ENCODE measurements at regions not wholly inside any gene's neighbourhood (a gene's known extent, or its start where the extent isn't known, plus 50 kb on each side); places are given as distances from the start of the nearest gene placed in this dataset.
A peak's percentile ranks its signal among the peaks of the same experiment; 100 is the strongest.

DNA sequence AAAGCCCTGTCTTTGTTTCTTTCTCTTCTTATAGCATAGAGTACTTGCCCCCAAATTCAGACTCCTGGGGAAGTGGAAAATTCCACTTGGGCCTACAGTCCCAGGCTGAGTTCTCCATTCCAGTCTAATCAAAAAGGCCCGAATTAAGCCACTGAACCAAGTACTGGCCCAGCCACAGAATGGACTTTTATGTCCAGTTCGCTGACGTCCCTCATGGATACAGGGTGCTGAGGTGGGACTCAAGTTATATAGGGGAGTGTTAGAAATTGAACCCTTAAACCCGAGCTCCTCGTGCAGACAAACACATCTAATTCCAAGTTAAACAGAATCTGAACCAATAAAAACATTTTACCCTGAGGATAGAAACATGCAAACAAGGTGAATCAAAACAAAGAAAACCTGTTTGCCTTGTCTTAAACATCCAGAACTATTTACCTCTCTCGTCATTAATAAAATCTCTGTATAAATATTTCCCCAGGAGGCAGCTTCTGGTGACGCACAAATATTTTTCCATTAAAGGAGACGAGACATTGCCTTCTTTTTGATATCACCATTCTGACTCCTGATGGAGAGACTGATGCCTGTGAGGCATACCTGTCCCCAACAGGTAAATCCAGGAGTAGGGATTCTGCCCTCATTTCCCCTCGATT is 136.8 kb upstream of the ARL4C start:
- DNase-seq (ENCODE audit: low read depth), result no peak

DNA sequence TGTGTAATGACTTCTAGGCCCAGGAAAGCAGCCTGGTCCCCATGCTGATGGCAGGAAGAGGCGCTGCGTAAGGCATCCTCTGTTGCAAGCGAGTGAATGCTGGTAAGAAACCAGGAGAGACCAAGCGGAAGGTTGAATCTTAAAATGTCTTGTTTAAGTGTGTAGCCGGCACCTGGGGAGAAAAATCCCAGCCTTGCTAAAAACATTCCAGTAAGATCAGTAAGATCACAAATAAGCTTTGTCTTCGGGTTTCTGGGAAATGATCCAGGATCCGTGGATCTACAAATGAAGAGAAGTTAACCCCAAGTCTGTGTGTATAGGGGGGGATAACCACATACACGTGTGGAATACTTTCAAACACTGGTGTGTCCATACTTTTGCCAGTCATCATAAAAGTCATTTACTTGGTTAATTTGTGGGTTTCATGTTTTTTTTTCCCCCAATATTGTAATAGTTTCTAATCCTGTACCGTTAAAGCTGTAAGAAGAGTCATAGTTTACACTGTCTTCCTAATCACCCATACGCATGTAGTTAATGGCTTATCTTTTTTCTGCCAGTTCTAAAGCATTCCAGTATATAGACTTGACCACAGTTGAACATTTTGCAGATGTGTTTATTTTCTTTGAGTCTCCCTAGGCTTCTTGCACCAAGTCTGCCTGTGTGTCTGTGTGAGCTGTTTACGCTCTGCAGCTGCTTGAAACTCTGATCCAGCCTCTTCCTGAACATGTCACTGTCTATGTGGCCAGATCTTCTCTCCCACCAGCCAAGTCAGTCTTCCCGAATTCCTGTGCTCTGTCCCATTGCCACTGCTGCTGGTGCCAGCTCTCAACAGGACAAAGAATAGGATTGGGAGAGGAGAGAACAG is 135.9 kb upstream of the ARL4C start:
- DNase-seq (ENCODE audit: low read depth), result peak; percentile 94

DNA sequence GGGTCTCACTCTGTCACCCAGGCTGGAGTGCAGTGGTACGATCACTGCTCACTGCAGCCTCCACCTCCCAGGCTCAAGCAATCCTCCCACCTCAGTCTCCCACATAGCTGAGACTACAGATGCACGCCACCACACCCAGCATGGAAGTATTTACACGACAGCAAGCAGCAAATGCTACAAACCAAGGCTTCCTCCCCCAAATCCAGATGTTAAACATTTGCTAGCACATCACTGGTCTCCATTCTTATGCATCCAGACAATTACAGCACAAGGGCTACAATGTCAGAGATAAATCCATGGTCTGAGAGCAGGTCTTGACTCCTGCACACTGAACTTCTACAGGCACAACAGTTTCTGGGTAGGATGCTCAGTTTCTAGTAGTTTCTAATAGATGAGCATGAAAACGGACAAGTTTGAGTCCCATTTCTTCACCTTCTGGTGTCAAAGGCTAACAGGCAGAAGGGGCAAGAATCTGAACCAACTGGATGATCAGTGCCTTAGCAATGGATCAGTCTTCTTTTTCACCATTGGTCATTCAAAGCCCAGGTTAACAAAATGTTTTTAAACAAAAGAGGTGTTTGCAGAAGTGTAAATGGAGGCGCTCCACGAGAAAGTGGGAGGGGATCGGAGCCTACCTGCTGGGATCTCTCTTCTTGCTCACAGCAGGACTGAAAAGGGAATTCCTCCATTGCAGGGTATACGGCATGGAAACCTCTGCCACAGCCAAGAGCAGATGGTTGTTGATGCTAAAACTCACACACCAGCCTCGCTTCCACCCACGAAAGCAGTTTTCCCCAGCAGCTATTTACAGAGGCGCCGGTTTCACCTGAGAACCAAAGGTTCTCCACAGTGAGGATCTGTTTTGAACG is 135.0 kb upstream of the ARL4C start:
- DNase-seq (ENCODE audit: low read depth), result no peak

GRCh38 chr2:234630801-234631261 is 133.9 kb upstream of the ARL4C start:
- no peak for DNase-seq (ENCODE audit: low read depth)

GRCh38 chr2:234629596-234629995 is 132.7 kb upstream of the ARL4C start:
- no peak for DNase-seq (ENCODE audit: low read depth)

- no peak for DNase-seq (ENCODE audit: low read depth)
Measured at GRCh38 chr2:234628953-234629352, 132.1 kb upstream of the ARL4C start.

DNA sequence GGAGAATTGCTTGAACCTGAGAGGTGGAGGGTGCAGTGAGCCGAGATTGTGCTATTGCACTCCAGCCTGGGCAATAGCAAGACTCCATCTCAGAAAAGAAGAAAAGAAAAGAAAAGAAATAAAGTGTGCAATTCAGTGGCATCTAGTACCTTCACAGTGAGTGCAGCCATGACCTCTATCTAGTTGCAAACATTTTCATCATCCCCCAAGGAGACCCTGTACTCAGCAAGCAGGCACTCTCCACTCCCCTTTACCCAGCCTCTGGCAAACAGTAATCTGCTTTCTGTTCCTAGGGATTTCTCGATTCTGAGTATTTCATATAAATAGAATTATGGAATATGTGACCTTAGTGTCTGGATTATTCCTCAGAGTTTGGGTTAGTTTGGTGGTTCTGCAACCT is 130.4 kb upstream of the ARL4C start:
- no peak for DNase-seq (ENCODE audit: low read depth)

- DNase-seq (ENCODE audit: low read depth), result no peak
Measured at GRCh38 chr2:234626566-234627130, 129.8 kb upstream of the ARL4C start.

GRCh38 chr2:234625626-234626250 is 128.9 kb upstream of the ARL4C start:
- no peak for DNase-seq (ENCODE audit: low read depth)

DNA sequence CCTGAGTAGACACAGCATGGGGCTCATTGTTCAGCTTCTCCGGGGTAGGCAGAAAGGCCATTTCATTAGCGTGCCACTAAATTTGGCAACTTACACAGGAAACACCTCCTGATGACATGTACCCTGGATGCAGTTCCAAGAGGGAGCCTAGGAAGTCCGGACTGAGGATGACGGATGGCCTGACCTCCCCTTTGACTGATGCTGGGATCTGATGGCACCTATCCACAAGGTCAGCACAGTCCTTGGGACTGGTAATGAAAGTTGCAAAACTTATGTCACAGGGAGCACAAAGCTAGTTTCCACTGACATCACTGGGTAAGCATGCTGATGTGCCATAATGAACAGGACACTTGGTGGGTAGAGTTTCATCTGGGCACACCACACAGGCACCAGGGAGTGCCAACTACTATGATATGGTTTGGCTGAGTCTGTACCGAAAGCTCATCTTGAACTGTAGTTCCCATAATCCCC is 126.7 kb upstream of the ARL4C start:
- no peak for DNase-seq (ENCODE audit: low read depth)

GRCh38 chr2:234621120-234621519 is 124.2 kb upstream of the ARL4C start:
- no peak for DNase-seq (ENCODE audit: low read depth)

- DNase-seq (ENCODE audit: low read depth), result no peak
Measured at GRCh38 chr2:234620018-234620417, 123.1 kb upstream of the ARL4C start.

GRCh38 chr2:234615643-234616356 is 118.9 kb upstream of the ARL4C start:
- DNase-seq (ENCODE audit: low read depth), result no peak

DNA sequence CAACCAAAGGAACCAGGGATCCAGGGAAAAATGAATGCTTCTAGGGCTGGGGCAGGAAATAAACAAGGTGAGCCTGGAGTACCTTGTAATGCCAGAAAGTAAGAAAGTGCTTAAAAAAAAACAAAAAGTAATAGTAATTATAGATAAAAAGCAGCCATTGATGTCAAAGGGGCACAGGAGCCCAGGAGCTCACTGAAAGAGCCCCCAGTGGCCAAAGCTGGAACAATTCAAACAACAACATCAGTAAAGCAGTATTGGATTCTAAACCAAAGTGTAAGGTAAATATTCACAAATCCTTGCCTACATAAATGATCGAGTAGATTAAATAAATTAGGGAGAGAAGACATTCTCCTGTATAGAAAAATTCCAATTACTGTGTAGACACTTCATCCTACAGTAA is 114.3 kb upstream of the ARL4C start:
- no peak for DNase-seq (ENCODE audit: low read depth)

GRCh38 chr2:234608946-234609345 is 112.1 kb upstream of the ARL4C start:
- no peak for DNase-seq (ENCODE audit: low read depth)

DNA sequence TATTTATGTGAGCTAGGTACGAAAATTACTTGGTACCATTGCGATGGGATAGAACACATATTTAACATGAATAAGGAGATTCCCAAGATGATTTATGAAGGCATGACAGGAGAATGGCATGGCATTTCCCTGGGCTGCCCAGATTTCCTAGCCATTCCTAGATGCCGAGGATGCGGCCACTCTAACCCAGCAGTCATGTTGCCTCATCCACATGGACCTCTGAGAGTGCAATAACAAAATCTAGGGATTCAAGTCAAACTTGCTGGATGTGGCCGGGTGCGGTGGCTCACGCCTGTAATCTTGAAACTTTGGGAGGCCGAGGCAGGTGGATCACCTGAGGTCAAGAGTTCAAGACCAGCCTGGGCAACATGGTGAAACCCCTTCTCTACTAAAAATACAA is 110.8 kb upstream of the ARL4C start:
- no peak for DNase-seq (ENCODE audit: low read depth)

DNA sequence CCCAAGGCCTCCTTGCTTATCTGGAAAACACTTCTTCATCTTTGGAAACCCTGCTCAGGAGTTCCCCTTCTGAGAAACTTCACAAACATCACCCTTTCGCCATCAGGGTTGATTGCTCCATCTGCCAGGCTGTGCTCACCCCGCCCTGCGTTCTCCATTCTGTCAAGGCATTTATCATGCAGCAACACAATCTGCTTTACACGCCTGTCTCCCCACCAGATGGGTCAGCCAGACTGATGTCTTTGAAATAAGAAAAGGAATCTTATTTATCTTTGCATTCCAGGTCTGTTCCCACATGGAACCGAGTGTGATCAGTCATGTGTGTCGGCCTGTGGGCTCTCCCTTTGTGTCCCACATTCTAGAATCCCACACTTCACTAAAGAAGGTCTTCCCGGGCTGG is 110.0 kb upstream of the ARL4C start:
- DNase-seq (ENCODE audit: low read depth), result no peak

DNA sequence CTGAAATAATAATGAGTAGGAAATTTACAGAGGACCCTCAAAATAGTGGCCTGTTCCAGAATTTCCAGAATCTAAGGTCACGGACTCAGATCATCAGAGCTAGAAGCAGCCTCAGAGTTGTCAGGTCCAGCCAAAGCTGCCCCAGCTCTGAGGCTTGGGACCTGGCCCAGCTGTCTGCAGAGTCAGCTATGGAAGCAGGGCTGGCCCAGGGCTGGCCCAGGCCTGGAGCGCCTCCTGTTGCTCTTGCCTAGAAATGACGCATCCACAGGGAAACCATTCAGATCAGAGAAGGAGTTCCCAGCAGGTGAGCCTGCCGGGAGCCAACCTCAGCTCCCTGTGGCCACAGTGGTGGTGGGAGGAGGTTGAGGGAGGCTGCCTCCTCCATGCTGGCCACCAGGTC is 106.7 kb upstream of the ARL4C start:
- DNase-seq (ENCODE audit: low read depth), result no peak

- DNase-seq (ENCODE audit: low read depth), result no peak
Measured at GRCh38 chr2:234601213-234601612, 104.3 kb upstream of the ARL4C start.

GRCh38 chr2:234597576-234597861 is 100.6 kb upstream of the ARL4C start:
- DNase-seq (ENCODE audit: low read depth), result no peak

Measured in non-pigmented ciliary epithelial cell (primary cell).